B cell (primary cell): ENCODE measurements at regions not wholly inside any gene's neighbourhood (a gene's known extent, or its start where the extent isn't known, plus 50 kb on each side); places are given as distances from the start of the nearest gene placed in this dataset.

Experiments
- ATAC-seq: fragments of 200-7000 bp; cut with Tn5 transposase; one replicate; pipeline ENCODE4 v1.10.0; 2021; ENCODE audit warnings: low read depth, mild to moderate bottlenecking, moderate number of reproducible peaks, moderate library complexity
- CTCF ChIA-PET: fragments of 350-600 bp; sonication (Branson Sonifier 250); formaldehyde crosslinking; loops from one replicate; lab custom pipeline; 2021; ENCODE audit warnings: antibody characterized with exemption, inconsistent platforms; lab: Charles Lee
- POLR2A ChIA-PET: fragments of 350-600 bp; sonication (Branson Sonifier 250); formaldehyde crosslinking; loops from one replicate; lab custom pipeline; 2021; ENCODE audit warnings: antibody characterized with exemption; lab: Charles Lee
- DNase-seq: peaks from one replicate; pipeline ENCODE4 v3.0.0; 2013
- H2AFZ ChIP-seq: 2 replicates; pipeline ENCODE4 v1.6.1; 2012; ENCODE audit warnings: mild to moderate bottlenecking, low read depth, low read length; ENCODE audit not compliant: insufficient read depth, poor library complexity, severe bottlenecking
- H3K27ac ChIP-seq, 2 donors: 1 replicate in 1 of 2; 2 replicates in 1 of 2; pipeline ENCODE4 v1.5.1; 2012 to 2013; ENCODE audit warnings: low read length in 2 of 2, mild to moderate bottlenecking in 2 of 2, moderate library complexity in 1 of 2
- H3K27me3 ChIP-seq, 4 experiments: fragments of 200-600 bp in 1 of 4; sonication (generic) in 1 of 4; replicated peaks in 1 of 4; 1 replicate in 2 of 4; 2 replicates in 2 of 4; pipeline versions ENCODE4 v1.6.1 to v1.7.0; 2013 to 2016; ENCODE audit warnings: low read length in 3 of 4, mild to moderate bottlenecking in 2 of 4, mixed read lengths in 1 of 4, moderate library complexity in 1 of 4; ENCODE audit not compliant: insufficient read depth in 4 of 4, control insufficient read depth in 3 of 4; ENCODE audit errors: control extremely low read depth in 1 of 4
- H3K36me3 ChIP-seq, 2 experiments: replicated peaks in 1 of 2; 1 replicate in 1 of 2; 2 replicates in 1 of 2; pipeline versions ENCODE4 v1.6.1 to v1.7.1; 2013; ENCODE audit warnings: low read length in 1 of 2; ENCODE audit not compliant: insufficient read depth in 2 of 2, control insufficient read depth in 1 of 2; ENCODE audit errors: control extremely low read depth in 1 of 2, extremely low read depth in 1 of 2
- H3K4me1 ChIP-seq, 2 donors: fragments of 200-600 bp in 1 of 2; sonication (generic) in 1 of 2; 1 replicate in 1 of 2; 2 replicates in 1 of 2; pipeline versions ENCODE4 v1.5.1 to v1.6.1; 2013 to 2017; ENCODE audit warnings: low read length in 2 of 2; ENCODE audit not compliant: control insufficient read depth in 2 of 2, insufficient read depth in 2 of 2
- H3K4me2 ChIP-seq: replicated peaks from 2 replicates; pipeline ENCODE3; 2012; ENCODE audit warnings: mild to moderate bottlenecking, low read depth, low read length; ENCODE audit not compliant: poor library complexity, severe bottlenecking
- H3K4me3 ChIP-seq, 5 experiments: fragments of 200-600 bp in 1 of 5; sonication (generic) in 1 of 5; 1 replicate in 3 of 5; 2 replicates in 2 of 5; pipeline versions ENCODE4 v1.5.1 to v1.7.0; 2011 to 2016; ENCODE audit warnings: low read length in 4 of 5, mild to moderate bottlenecking in 4 of 5, low read depth in 2 of 5, control low read depth in 1 of 5, moderate library complexity in 1 of 5; ENCODE audit not compliant: insufficient read depth in 1 of 5; ENCODE audit errors: control extremely low read depth in 1 of 5, extremely low read depth in 1 of 5
- H3K79me2 ChIP-seq: fragments of 200-600 bp; sonication (generic); one replicate; pipeline ENCODE4 v1.6.0; 2016; ENCODE audit warnings: low read length; ENCODE audit not compliant: control insufficient read depth, insufficient read depth
- H3K9ac ChIP-seq: fragments of 200-600 bp; sonication (generic); 2 replicates; pipeline ENCODE4 v1.6.1; 2017; ENCODE audit warnings: mild to moderate bottlenecking, low read length, moderate library complexity
- H3K9me3 ChIP-seq, 3 donors: one replicate each; pipeline versions ENCODE4 v1.6.1 to v1.7.1; 2013; ENCODE audit warnings: low read length in 2 of 3; ENCODE audit not compliant: control insufficient read depth in 2 of 3, insufficient read depth in 1 of 3; ENCODE audit errors: control extremely low read depth in 1 of 3
- H4K20me1 ChIP-seq: 2 replicates; pipeline ENCODE4 v1.6.0; 2012; ENCODE audit warnings: mild to moderate bottlenecking, low read length; ENCODE audit not compliant: insufficient read depth, control insufficient read depth, poor library complexity, severe bottlenecking
- H3K27ac Mint-ChIP-seq: one replicate; pipeline ENCODE4 v1.8.0; 2021; ENCODE audit warnings: mixed read lengths
- H3K27me3 Mint-ChIP-seq: one replicate; pipeline ENCODE4 v1.8.0; 2021; ENCODE audit warnings: mixed read lengths
- H3K4me1 Mint-ChIP-seq: one replicate; pipeline ENCODE4 v1.8.0; 2021; ENCODE audit warnings: mixed read lengths
- H3K4me3 Mint-ChIP-seq: one replicate; pipeline ENCODE4 v1.8.0; 2021; ENCODE audit warnings: mixed read lengths
- H3K9me3 Mint-ChIP-seq: one replicate; pipeline ENCODE4 v1.8.0; 2022; ENCODE audit warnings: mixed read lengths; ENCODE audit not compliant: insufficient read depth
- CTCF ChIP-seq: fragments of 200-600 bp; IDR thresholded peaks from one replicate; pipeline ENCODE4 v1.8.0; 2022; ENCODE audit warnings: antibody characterized with exemption, mild to moderate bottlenecking
- EZH2 ChIP-seq: IDR thresholded peaks from 2 replicates; pipeline ENCODE4 v1.6.1; 2012; ENCODE audit warnings: borderline replicate concordance, low read depth, mild to moderate bottlenecking, moderate library complexity, low read length; ENCODE audit not compliant: insufficient read depth, poor library complexity, severe bottlenecking
- WGBS: methylation state at CpG from one replicate; pipeline ENCODE4 v1.1.5; 2013; ENCODE audit warnings: missing lambda C conversion rate; ENCODE audit not compliant: insufficient coverage; 5-methylcytosine and 5-hydroxymethylcytosine counted together
- intact Hi-C: fragments of 100-400 bp; cut with micrococcal nuclease; formaldehyde crosslinking; loops from one replicate; pipeline ENCODE4 v1.10.0; 2022

GRCh38 chr6:95099410-95099809, 477.9 kb upstream of the MANEA start:
- no peak overlapping the region for H3K4me2 ChIP-seq
- H3K9ac ChIP-seq, result no peak overlapping the region
- Mint-ChIP-seq H3K4me3 (no peak overlapping the region), H3K27me3 (no peaks in the 10 kb centered on the region), H3K27ac (no peak overlapping the region), H3K9me3 (no peaks in the 10 kb centered on the region), H3K4me1 (no peaks in the 10 kb centered on the region)
- no peaks in the 10 kb centered on the region for H3K79me2 ChIP-seq
- H3K36me3 ChIP-seq, result no peaks in the 10 kb centered on the region
- no CpG with 5 or more reads among the region's 1 CpG for WGBS
- TF ChIP-seq CTCF (no peak), EZH2 (no peak)
- H3K27me3 ChIP-seq, result no peaks in the 10 kb centered on the region
- intact Hi-C loops, result no loop called here
- H3K4me3 ChIP-seq, result no peak overlapping the region
- ChIA-PET CTCF (no interaction called here), POLR2A (no interaction called here)
- H3K27ac ChIP-seq, result no peak overlapping the region
- H4K20me1 ChIP-seq, result no peaks in the 10 kb centered on the region
- DNase-seq (no peak), ATAC-seq (no peak)
- no peaks in the 10 kb centered on the region for H3K9me3 ChIP-seq
- no peaks in the 10 kb centered on the region for H3K4me1 ChIP-seq
- no peak overlapping the region for H2AFZ ChIP-seq

- ChIA-PET POLR2A (no interaction called here), CTCF (no interaction called here)
- no peaks in the 10 kb centered on the region for H3K9me3 Mint-ChIP-seq
- H3K4me3 Mint-ChIP-seq, result no peak overlapping the region
- no peak overlapping the region for H2AFZ ChIP-seq
- DNase-seq, result no peak
- H3K27ac ChIP-seq, result no peak overlapping the region
- intact Hi-C loops, result no loop called here
- no CpG with 5 or more reads among the region's 1 CpG for WGBS
- no peak overlapping the region for H3K9ac ChIP-seq
- H3K79me2 ChIP-seq, result no peaks in the 10 kb centered on the region
- H3K27me3 Mint-ChIP-seq, result no peaks in the 10 kb centered on the region
- ATAC-seq, result no peak
- no peaks in the 10 kb centered on the region for H3K27me3 ChIP-seq
- H3K9me3 ChIP-seq, result peaks cover 0 to 5% (median 0%) of the 10 kb centered on the region in 3 donors
- no peaks in the 10 kb centered on the region for H3K4me1 ChIP-seq
- no peak overlapping the region for H3K27ac Mint-ChIP-seq
- H3K36me3 ChIP-seq, result no peaks in the 10 kb centered on the region
- H3K4me2 ChIP-seq, result no peak overlapping the region
- no peaks in the 10 kb centered on the region for H4K20me1 ChIP-seq
- no peak overlapping the region for H3K4me3 ChIP-seq
- H3K4me1 Mint-ChIP-seq, result no peaks in the 10 kb centered on the region
- TF ChIP-seq CTCF (no peak), EZH2 (no peak)
Measured at GRCh38 chr6:95109212-95109611, 468.1 kb upstream of the MANEA start.
